SK-N-SH treated with all-trans-retinoic acid at 6 μM for 48 hours (cell line): ENCODE measurements at regions not wholly inside any gene's neighbourhood (a gene's known extent, or its start where the extent isn't known, plus 50 kb on each side); places are given as distances from the start of the nearest gene placed in this dataset.

ENCODE experiments used
- ARNTL ChIP-seq: fragments of 450-650 bp; formaldehyde crosslinking; IDR thresholded peaks from 2 replicates; pipeline ENCODE4 v1.5.0; 2020; ENCODE audit warnings: low read depth, mild to moderate bottlenecking, moderate library complexity, borderline replicate concordance
- BACH2 ChIP-seq: fragments of 250-450 bp; sonication (Bioruptor Pico); IDR thresholded peaks from 2 replicates; pipeline ENCODE4 v1.9.0; 2021; ENCODE audit warnings: mild to moderate bottlenecking, borderline replicate concordance
- CSDC2 ChIP-seq: fragments of 250-450 bp; sonication (Bioruptor Pico); IDR thresholded peaks from 2 replicates; pipeline ENCODE4 v1.5.0; 2020; ENCODE audit warnings: mild to moderate bottlenecking, moderate library complexity
- GLIS3 ChIP-seq: fragments of 250-450 bp; sonication (Bioruptor Pico); IDR thresholded peaks from 2 replicates; pipeline ENCODE4 v1.5.0; 2020; ENCODE audit warnings: mild to moderate bottlenecking, moderate library complexity
- OSR1 ChIP-seq: fragments of 250-450 bp; sonication (Bioruptor Pico); IDR thresholded peaks from 2 replicates; pipeline ENCODE4 v1.8.0; 2022; ENCODE audit warnings: moderate library complexity, mild to moderate bottlenecking, inconsistent platforms
- RARB ChIP-seq: fragments of 250-450 bp; sonication (Bioruptor Pico); IDR thresholded peaks from 2 replicates; pipeline ENCODE4 v1.8.0; 2021; ENCODE audit warnings: mild to moderate bottlenecking, moderate library complexity
- SNAI2 ChIP-seq: fragments of 250-450 bp; sonication (Bioruptor Pico); IDR thresholded peaks from 2 replicates; pipeline ENCODE4 v1.5.0; 2020; ENCODE audit warnings: mild to moderate bottlenecking, moderate library complexity
- TCF4 ChIP-seq: fragments of 250-450 bp; sonication (Bioruptor Pico); IDR thresholded peaks from 2 replicates; pipeline ENCODE4 v1.8.0; 2021; ENCODE audit warnings: mild to moderate bottlenecking, moderate library complexity, borderline replicate concordance
- ZFP30 ChIP-seq: fragments of 450-650 bp; formaldehyde crosslinking; IDR thresholded peaks from 2 replicates; pipeline ENCODE4 v1.5.0; 2022; ENCODE audit warnings: mild to moderate bottlenecking, moderate library complexity
- TF ChIP-seq, protein P1 (sequence below): fragments of 250-450 bp; sonication (Bioruptor Pico); IDR thresholded peaks from 2 replicates; pipeline ENCODE4 v1.5.1; 2020; ENCODE audit warnings: low read depth, mild to moderate bottlenecking, moderate library complexity
- TF ChIP-seq, protein P2 (sequence below): fragments of 250-450 bp; sonication (Bioruptor Pico); IDR thresholded peaks from 2 replicates; pipeline ENCODE4 v1.8.0; 2020; ENCODE audit warnings: mild to moderate bottlenecking, moderate library complexity, borderline replicate concordance
- TF ChIP-seq, protein P3 (sequence below): fragments of 250-450 bp; sonication (Bioruptor Pico); IDR thresholded peaks from 2 replicates; pipeline ENCODE4 v1.5.0; 2020; ENCODE audit warnings: mild to moderate bottlenecking, moderate library complexity

DNA sequence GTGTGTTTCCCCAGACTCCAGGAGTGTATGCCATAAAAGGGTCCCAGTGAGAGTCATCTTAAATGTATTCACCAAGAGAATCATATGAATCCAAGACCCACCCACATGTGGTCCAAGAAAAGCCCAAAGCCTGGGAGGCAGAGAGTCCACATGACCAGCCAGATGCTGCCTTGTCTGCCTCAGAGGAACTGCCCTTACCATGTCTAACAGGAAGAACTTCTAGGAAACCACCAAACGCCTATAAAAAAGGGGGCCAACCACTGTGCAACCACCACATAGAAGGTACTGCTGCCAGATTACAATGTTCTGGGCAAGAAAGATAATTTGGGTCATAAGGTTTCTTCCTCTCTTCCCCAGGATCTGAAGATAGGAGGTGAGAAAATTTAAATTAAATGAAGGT, 129.8 kb upstream of the SLC24A2 start:
- TF ChIP-seq ARNTL (CRISPR knock-in tag) (no peak), ZFP30 (CRISPR knock-in tag) (no peak), OSR1 (CRISPR knock-in tag) (no peak), CSDC2 (no peak), RARB (no peak), TCF4 (CRISPR knock-in tag) (no peak), SNAI2 (no peak), GLIS3 (no peak), BACH2 (CRISPR knock-in tag) (no peak)
- TF ChIP-seq, protein P1, sequence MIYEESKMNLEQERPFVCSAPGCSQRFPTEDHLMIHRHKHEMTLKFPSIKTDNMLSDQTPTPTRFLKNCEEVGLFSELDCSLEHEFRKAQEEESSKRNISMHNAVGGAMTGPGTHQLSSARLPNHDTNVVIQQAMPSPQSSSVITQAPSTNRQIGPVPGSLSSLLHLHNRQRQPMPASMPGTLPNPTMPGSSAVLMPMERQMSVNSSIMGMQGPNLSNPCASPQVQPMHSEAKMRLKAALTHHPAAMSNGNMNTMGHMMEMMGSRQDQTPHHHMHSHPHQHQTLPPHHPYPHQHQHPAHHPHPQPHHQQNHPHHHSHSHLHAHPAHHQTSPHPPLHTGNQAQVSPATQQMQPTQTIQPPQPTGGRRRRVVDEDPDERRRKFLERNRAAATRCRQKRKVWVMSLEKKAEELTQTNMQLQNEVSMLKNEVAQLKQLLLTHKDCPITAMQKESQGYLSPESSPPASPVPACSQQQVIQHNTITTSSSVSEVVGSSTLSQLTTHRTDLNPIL (CRISPR knock-in tag) = no peak
- TF ChIP-seq, protein P2, sequence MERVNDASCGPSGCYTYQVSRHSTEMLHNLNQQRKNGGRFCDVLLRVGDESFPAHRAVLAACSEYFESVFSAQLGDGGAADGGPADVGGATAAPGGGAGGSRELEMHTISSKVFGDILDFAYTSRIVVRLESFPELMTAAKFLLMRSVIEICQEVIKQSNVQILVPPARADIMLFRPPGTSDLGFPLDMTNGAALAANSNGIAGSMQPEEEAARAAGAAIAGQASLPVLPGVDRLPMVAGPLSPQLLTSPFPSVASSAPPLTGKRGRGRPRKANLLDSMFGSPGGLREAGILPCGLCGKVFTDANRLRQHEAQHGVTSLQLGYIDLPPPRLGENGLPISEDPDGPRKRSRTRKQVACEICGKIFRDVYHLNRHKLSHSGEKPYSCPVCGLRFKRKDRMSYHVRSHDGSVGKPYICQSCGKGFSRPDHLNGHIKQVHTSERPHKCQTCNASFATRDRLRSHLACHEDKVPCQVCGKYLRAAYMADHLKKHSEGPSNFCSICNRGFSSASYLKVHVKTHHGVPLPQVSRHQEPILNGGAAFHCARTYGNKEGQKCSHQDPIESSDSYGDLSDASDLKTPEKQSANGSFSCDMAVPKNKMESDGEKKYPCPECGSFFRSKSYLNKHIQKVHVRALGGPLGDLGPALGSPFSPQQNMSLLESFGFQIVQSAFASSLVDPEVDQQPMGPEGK (CRISPR knock-in tag) = no peak
- TF ChIP-seq, protein P3, sequence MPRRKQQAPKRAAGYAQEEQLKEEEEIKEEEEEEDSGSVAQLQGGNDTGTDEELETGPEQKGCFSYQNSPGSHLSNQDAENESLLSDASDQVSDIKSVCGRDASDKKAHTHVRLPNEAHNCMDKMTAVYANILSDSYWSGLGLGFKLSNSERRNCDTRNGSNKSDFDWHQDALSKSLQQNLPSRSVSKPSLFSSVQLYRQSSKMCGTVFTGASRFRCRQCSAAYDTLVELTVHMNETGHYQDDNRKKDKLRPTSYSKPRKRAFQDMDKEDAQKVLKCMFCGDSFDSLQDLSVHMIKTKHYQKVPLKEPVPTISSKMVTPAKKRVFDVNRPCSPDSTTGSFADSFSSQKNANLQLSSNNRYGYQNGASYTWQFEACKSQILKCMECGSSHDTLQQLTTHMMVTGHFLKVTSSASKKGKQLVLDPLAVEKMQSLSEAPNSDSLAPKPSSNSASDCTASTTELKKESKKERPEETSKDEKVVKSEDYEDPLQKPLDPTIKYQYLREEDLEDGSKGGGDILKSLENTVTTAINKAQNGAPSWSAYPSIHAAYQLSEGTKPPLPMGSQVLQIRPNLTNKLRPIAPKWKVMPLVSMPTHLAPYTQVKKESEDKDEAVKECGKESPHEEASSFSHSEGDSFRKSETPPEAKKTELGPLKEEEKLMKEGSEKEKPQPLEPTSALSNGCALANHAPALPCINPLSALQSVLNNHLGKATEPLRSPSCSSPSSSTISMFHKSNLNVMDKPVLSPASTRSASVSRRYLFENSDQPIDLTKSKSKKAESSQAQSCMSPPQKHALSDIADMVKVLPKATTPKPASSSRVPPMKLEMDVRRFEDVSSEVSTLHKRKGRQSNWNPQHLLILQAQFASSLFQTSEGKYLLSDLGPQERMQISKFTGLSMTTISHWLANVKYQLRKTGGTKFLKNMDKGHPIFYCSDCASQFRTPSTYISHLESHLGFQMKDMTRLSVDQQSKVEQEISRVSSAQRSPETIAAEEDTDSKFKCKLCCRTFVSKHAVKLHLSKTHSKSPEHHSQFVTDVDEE (CRISPR knock-in tag) = no peak
